AG04450 (cell line): ENCODE measurements at regions not wholly inside any gene's neighbourhood (a gene's known extent, or its start where the extent isn't known, plus 50 kb on each side); places are given as distances from the start of the nearest gene placed in this dataset.

Experiments used
- CTCF ChIA-PET: fragments of 300-600, 350-600 bp; formaldehyde crosslinking; extraction: SDS; loops from one replicate; lab custom pipeline; 2022; ENCODE audit warnings: antibody characterized with exemption, inconsistent platforms; lab: Charles Lee
- POLR2A ChIA-PET: fragments of 350-600 bp; formaldehyde crosslinking; extraction: SDS; loops from one replicate; lab custom pipeline; 2021; ENCODE audit warnings: antibody characterized with exemption, inconsistent platforms; lab: Yijun Ruan, JAX
- DNase-seq: peaks from one replicate; pipeline ENCODE4 v3.0.0-alpha.2; 2011; ENCODE audit warnings: low read depth, low spot score
- H3K27ac ChIP-seq: one replicate; pipeline ENCODE4 v1.5.1; 2012; ENCODE audit warnings: low read depth, low read length, control low read depth
- H3K27me3 ChIP-seq: one replicate; pipeline ENCODE4 v1.6.0; 2012; ENCODE audit warnings: low read length; ENCODE audit not compliant: control insufficient read depth, insufficient read depth
- H3K4me3 ChIP-seq: 2 replicates; pipeline ENCODE4 v1.5.1; 2011; ENCODE audit warnings: mild to moderate bottlenecking, low read depth, low read length, control low read depth
- H3K9me3 ChIP-seq: 2 replicates; pipeline ENCODE4 v1.5.1; 2012; ENCODE audit warnings: low read length; ENCODE audit not compliant: control insufficient read depth, insufficient read depth
- TF ChIP-seq, protein P1 (sequence below): IDR thresholded peaks from 2 replicates; pipeline ENCODE4 v1.5.1; 2011; ENCODE audit warnings: low read depth, low read length, control low read depth, inconsistent platforms

DNA sequence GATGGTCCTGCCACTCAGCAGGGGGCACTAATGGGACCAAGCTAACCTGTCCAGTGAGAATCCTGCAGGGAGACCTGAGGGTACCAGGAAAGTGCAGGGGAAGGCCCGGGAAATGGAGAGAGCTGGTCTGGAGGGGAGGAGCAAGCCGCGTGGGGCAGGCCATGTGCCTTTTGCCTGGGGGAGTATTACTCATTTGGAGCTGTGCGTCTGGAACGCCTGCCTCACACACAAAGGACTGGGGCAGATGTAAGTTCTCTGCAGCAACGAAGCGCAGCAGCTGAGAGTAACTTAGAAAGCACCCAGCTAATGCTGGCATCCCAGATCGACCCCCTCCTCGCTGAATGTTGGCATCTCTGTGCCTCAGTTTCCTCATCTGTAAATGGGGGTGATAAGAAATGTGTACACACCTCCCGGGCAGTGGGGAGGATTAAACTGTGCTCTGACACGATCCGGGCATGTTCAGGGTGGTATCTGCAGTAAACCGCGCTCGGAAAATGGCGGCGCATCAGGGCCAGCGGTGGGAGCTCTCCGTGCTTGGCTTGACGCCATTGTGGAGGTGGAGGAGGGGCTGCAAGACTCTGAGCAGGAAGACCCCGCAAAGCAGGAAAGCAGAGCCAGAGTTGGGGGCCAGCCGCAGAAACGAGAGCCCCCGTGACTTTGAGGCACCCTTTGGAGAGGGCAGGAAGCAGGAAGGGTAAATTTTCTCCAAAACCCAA is 212.5 kb downstream of the NPHP4 start:
- CTCF ChIA-PET = no interaction called here
- TF ChIP-seq, protein P1, sequence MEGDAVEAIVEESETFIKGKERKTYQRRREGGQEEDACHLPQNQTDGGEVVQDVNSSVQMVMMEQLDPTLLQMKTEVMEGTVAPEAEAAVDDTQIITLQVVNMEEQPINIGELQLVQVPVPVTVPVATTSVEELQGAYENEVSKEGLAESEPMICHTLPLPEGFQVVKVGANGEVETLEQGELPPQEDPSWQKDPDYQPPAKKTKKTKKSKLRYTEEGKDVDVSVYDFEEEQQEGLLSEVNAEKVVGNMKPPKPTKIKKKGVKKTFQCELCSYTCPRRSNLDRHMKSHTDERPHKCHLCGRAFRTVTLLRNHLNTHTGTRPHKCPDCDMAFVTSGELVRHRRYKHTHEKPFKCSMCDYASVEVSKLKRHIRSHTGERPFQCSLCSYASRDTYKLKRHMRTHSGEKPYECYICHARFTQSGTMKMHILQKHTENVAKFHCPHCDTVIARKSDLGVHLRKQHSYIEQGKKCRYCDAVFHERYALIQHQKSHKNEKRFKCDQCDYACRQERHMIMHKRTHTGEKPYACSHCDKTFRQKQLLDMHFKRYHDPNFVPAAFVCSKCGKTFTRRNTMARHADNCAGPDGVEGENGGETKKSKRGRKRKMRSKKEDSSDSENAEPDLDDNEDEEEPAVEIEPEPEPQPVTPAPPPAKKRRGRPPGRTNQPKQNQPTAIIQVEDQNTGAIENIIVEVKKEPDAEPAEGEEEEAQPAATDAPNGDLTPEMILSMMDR = no peak
- no peak overlapping the region for H3K27ac ChIP-seq
- no peak overlapping the region for H3K4me3 ChIP-seq
- POLR2A ChIA-PET = no interaction called here
- no peaks in the 10 kb centered on the region for H3K27me3 ChIP-seq
- no peak for DNase-seq
- H3K9me3 ChIP-seq = peaks cover 58% of the 10 kb centered on the region

DNA sequence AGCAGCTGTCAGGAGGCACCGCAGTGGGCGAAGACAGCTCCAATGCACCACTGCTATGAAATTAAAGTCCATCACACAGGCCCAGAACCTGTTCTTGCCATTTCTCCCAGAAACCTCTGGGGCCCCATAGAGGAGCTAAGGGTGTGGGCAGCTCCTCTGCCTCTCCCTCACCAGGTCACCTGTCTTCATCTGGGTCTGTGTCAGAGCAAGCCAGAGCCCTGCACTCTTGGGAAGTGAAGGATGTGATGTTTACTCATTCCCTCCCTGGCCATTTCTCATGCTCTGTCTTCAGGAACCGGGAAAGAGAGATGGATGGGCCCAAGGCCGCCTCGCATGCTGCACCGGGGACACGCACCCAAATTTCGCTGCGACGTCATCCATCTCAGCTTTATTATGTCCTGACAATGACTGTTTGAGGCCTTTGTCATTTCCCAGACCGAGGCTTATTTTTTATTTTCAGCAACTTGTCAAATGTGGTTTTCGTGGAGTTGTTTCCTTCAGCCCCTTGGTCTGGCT is 216.1 kb downstream of the NPHP4 start:
- Histone ChIP-seq H3K27me3 (no peaks in the 10 kb centered on the region), H3K4me3 (no peak overlapping the region), H3K27ac (no peak overlapping the region), H3K9me3 (peaks cover 56% of the 10 kb centered on the region)
- no peak for DNase-seq
- TF ChIP-seq, protein P1 = no peak
- CTCF ChIA-PET = no interaction called here
- POLR2A ChIA-PET = no interaction called here

DNA sequence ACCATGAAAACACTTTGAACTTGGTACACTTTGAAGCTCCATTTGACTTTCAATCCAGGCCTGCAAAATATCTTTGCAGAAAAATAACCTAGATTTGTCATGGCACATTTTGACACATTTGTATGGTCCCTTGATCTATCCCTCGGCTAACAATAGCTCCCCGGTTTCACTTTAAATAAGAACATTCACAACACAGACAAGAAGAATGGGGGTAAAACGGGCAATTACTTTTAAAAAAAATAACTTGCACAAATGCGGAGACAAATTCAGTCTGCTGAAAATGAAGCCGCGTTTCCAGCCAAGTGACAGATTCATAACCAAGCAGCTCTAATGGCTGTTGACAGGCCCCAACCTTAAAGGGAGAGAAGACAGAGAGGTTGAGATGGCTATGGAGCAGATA is 218.2 kb downstream of the NPHP4 start:
- Histone ChIP-seq H3K4me3 (no peak overlapping the region), H3K27ac (no peak overlapping the region), H3K9me3 (peaks cover 51% of the 10 kb centered on the region), H3K27me3 (no peaks in the 10 kb centered on the region)
- no peak for DNase-seq
- TF ChIP-seq, protein P1 = no peak
- ChIA-PET CTCF (no interaction called here), POLR2A (no interaction called here)

DNA sequence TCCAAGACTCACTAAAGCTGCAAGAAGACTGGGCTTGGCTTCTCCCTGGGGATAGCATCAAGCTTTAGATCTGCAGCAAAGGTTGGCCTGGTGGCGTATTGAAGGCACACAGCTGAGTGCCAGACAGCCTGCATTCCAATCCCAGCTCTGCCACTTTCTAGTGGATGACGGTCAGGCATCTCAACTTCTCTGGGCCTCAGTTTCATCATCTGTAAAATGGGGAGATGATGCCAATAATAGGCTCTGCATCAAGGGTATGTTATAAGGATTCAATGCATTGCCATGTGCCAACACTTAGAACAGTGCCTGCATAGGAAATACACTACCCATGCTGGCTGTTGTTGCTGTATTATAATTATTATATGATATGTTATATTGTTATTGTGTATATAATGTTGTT is 220.4 kb downstream of the NPHP4 start:
- CTCF ChIA-PET = no interaction called here
- DNase-seq = no peak
- POLR2A ChIA-PET = no interaction called here
- Histone ChIP-seq H3K27ac (no peak overlapping the region), H3K27me3 (no peaks in the 10 kb centered on the region), H3K4me3 (no peak overlapping the region), H3K9me3 (peaks cover 59% of the 10 kb centered on the region)
- TF ChIP-seq, protein P1 = no peak

DNA sequence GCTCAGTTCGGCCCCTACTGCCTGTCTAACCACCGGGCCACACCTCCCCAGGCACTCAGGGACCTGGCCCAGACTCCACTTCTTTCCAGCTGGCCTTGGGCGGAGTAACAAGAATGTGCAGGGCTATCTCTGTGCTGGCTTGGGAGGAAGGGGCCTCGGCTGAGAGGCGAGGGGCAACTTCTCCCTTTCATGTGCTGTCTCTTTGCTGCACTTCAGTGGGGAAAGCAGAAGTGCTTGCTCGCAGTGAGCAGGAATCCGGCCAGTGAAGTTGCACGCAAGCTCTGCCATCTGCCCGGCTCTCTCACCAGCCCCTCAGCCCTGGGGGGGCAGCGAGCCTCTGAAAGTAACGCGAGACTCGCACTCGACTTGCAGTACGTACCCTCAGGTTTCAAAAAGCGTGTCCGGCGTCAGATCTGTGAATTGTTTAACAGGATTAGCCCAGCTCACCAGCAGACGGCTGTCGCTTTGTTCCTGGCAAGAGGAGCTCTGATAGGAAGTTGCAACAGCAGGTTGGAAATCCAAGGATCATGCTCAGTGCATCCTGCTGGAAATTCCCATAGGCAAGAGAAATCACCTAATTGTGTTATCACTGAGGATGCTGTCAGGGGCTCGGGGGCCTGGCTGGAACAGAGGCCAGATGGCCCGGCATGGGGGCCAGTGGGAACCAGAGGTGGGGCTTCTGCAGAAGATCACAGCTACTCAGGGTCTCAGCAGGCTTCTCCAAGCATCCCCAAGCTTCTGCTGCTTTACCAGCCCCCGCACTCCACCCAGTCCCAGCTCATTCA is 221.1 kb downstream of the NPHP4 start:
- no peak for DNase-seq
- ChIA-PET POLR2A (no interaction called here), CTCF (no interaction called here)
- Histone ChIP-seq H3K27ac (no peak overlapping the region), H3K27me3 (no peaks in the 10 kb centered on the region), H3K4me3 (no peak overlapping the region), H3K9me3 (peaks cover 59% of the 10 kb centered on the region)
- TF ChIP-seq, protein P1 = no peak
